Inferior parietal cortex (tissue), 1 donor: ENCODE measurements at regions not wholly inside any gene's neighbourhood (a gene's known extent, or its start where the extent isn't known, plus 50 kb on each side); places are given as distances from the start of the nearest gene placed in this dataset.

Experiments
- DNase-seq: peaks from one replicate; pipeline ENCODE4 v3.0.0-alpha.2; 2016; ENCODE audit errors: extremely low spot score

- DNase-seq = no peak
Measured at GRCh38 chr11:112400476-112401014, 139.9 kb upstream of the PLET1 start.

- no peak for DNase-seq
Measured at GRCh38 chr11:112401036-112401769, 140.5 kb upstream of the PLET1 start.

DNA sequence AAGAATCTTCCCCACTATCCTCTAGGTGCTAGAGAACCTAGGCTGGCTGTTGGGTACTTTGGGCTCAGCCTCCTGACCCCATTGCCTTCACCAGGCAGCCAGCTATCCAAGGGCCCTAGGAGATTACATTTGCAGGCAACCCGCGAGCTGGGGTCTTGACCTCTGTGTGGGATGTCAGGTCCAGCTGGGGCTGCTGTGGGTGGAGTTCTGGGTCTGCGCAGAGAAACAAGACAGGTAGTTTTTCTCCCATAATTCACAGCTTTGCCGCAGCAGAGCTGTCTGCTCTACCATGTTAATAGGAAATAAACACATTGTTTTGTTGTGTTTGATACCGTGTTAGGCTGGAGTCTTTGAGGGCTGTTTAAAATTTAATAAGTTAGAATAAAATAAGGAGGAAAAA, 142.8 kb upstream of the PLET1 start:
- no peak for DNase-seq

DNA sequence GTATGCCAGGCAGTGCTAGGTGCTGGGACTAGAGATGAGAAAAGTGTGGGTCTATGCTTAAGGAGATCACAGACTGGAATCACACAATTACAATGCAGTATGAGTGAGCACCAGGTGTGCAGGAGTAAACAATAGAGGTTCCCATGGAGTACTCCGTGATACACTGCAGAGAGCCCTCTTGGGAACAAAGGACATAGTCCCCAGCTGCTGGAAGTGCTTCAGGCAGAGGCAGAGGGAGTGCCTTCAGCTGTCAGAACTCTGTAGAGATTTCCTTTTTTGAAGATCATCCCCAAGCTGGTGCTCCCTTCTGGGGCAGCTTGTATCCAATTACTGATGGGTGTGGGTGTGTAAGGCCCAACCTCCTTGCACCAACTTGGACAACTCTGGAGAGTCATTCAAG, 143.5 kb upstream of the PLET1 start:
- no peak for DNase-seq

DNA sequence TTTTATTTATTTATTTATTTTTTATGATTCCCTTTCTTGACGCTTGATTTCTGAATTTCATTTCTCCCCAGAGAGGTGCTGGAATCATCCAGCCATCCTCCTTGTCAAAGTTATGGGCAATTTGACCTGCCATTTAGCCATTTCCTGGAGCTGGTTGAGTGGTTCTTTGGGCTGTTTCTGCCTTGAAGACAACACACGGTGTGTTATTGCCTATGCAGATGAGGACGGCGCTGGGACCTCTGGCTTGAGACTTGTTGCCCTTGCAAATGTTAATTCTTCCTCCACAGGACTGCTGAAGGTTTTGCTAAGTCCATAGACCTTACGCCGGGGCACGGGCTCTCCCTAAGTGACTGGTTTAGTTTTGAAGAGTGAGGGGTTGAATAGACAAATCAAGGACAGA, 147.9 kb upstream of the PLET1 start:
- DNase-seq = no peak

- DNase-seq = no peak
Measured at GRCh38 chr11:112410325-112410724, 149.7 kb upstream of the PLET1 start.

DNA sequence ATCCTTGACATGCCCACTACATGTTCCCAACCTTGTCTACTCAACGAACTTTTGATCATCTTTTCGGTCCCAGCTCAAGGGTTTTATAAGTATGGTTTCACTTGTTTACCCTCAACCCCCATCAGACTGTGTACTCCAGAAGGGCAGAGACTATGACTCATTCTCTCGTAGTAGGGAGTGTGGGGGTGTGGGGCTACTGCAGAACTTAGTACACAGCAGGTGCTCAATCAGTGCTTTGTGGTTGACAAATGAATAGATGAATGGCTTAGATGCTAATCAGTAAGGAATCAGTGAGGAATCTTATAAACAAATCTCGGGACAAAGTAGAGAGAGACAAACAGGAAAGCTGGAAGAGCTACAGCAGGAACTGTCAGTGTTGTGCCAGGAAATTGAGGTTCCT, 151.7 kb upstream of the PLET1 start:
- DNase-seq = no peak

GRCh38 chr11:112417339-112417738, 156.7 kb upstream of the PLET1 start:
- no peak for DNase-seq

DNA sequence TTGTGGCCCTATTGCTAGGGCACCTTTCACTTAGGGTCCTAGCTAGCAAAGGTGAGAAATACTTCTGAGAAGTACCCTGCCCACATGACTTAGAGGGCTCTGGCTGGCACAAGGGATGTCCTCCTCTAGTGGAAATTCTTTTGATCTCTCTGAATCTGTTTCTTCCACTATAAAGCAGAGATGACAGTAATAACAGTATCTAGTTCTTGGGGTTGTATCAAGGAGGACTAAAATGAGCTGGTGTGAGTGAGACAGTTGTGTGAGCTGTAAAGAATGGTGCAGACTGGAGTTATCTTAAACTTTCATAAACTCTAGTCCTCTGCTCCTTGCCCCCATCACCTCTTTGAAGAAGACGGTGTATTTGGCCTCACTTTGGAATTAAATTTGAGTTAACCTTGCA, 157.8 kb upstream of the PLET1 start:
- DNase-seq = no peak

DNA sequence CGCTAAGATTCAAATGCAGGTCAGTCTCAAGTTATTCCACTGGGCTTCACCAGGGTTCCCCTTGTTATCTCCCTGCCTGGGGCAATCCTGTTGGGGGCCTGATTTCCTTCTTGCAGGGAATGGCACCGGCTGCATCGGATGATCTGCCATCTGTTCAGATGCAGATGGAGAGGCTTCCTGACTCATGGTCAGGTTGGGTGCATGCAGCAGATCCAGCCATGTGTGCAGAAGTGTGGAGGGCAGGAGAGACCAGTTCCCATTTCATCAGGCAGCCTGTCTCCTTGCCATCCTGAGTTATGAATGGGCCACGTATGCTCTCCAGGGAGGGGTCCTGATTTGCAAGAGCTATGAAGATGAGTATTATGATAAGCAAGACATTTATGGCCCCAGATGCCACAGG, 161.2 kb upstream of the PLET1 start:
- no peak for DNase-seq

DNA sequence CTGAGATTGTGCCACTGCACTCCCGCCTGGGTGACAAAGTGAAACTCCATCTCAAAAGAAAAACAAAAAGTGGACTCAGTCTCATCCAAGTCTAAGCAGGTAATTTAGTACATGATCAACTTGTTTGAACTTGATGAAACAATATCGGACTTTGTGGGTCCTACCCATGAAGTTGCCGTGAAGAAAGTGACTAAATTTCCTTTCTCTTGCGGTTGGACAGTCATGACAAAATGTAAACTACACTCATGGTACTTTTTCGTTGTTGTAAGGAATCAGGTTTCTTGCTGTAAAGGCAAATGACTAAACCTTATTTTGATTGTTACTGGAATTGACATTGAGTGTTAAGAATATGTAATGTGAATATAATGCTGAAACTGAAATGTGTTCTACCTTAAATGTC, 164.5 kb upstream of the PLET1 start:
- DNase-seq = no peak

DNA sequence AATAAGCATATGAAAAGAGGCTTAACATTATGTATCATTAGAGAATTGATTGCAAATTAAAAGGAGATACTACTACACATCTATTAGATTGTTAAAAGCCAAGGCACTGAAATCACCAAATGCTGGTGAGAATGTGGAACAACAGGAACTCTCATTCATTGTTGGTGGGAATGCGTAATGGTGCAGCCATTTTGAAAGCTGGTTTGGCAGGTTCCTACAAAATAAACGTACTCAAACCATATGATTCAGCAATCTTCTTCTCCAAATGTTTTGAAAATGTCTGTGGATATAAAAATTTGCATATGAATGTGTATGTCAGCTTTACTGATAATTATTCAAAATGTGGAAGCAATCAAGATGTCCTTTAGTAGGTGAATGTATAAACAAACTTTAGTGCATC, 176.4 kb upstream of the PLET1 start:
- no peak for DNase-seq

DNA sequence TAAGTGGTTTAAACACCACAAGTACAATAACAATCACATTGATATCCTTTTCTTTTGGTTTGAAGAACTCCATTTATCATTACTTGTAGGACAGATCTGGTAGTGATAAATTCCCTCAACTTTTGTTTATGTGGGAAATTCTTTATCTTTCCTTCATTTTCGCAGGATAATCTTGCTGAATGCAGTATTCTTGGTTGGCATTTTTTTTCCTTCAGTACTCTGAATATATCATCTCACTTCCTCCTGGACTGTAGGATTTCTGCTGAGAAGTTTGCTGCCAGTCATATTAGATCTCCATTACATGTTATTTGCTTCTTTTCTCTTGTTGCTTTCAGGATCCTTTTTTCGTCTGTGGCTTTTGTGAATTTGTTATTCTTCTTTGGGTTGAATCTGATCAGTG, 179.0 kb upstream of the PLET1 start:
- no peak for DNase-seq

- no peak for DNase-seq
Measured at GRCh38 chr11:112440518-112440917, 179.9 kb upstream of the PLET1 start.

DNA sequence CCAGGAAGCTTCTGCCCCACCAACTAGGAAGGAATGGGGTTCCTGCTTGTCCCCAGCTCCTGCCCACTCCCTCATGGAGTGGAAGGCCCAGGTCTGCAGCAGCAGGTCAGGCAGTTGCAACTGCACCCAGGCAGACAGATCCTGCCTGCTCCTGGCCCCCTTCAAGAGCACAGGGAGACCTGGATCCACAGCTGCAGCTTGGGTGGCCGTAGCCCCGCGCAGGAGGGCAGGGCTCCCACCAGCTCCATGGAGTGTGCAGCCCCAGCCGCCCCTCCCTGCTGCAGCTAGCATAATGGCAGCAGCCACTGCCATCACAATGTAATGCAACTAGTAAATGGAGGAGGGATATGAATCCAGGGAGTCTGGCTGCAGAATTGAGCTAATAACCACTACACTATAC, 187.5 kb upstream of the PLET1 start:
- DNase-seq = no peak

GRCh38 chr11:112448806-112449205, 188.1 kb upstream of the PLET1 start:
- DNase-seq = no peak

DNA sequence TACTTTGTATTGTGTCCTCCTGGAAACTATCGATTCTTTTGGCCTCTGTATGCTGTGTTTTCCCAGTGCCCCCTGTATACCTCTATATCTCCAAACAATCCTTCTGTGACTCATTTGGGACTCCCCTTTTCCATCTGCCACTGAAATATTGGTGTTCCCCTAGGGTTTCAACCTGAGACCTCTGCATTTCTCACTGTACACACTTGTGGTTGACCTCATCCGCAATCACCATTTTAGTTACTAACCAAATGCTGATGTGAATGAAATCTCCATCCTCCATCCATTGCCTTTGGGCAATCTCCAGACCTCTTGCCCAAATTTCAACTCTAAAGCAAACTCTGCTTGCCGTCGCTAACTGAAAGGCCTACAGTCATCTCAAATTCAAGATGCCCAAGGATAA, 190.6 kb upstream of the PLET1 start:
- DNase-seq = no peak

- DNase-seq = no peak
Measured at GRCh38 chr11:112453601-112454577, 193.2 kb upstream of the PLET1 start.

GRCh38 chr11:112454841-112455240, 194.2 kb upstream of the PLET1 start:
- DNase-seq = no peak

DNA sequence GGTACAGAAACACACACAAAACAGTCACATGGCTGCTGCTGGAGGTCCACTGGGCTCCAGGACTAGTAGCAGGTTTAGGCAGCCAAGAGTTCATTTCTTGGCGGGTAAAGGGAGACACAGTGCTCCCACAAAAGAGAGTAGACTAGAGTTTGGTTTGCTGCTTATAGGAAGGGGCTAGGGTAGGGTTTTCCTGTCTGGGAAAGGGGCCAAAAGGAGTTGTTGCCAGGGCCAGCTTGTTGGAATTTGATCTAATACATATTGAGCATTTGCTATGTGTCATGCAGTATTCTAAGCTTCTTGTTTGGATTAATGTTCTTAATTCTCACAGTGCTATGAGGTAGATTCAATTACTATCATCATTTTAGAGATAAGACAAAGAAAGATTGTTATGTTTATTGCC, 195.1 kb upstream of the PLET1 start:
- no peak for DNase-seq

DNA sequence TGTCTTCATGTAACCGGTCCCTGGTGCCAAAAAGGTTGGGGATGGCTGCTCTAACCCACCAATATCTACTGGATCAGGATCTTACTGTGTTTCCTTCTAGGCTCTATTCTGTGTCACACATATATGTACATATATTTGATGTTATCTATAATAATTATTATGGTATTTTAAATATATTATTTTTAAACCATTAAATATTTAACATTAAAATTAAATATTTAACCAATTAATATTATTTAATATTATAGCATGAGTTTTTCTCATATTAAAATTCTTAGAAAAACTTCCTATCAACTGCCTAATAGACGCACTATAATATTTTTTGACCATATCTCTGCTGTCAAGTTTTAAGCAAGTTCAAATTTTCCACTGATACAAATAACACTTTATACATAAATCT, 196.9 kb upstream of the PLET1 start:
- DNase-seq = no peak

DNA sequence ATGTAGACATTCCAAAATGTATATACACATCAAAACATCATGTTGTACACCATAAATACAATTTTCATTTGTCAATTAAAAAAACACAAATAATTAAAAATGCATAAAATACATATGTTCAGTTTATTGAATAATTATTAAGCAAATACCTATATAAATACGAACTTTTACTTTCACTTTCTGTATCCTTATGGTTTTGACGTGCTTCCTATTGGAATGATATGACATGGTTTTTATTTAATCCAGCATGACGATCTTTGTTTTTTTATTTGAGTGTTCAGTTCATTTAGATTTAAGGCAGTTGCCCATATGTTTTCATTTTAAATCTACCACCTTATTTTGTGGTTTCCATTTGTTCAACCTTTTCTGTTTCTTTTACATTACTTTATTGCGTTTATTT, 198.3 kb upstream of the PLET1 start:
- no peak for DNase-seq

DNA sequence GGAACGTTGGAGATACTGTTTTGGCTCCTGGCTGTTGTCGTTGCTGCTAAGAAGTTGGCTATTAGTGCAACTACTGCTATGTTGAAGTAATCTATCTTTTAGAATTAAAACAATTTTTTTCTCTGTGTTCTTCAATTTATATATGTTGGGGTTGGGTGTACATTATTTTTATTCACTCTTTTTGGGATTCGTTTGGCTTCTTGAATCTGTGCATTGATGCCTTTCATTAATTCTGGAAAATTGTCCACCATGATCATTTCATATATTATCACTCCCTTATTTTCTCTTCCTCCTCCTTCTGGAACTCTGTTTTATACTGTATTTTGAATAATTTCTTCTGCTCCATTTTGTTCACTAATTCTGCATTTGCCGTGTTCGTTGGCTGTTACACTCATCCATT, 199.5 kb upstream of the PLET1 start:
- DNase-seq = no peak
